Uterus (tissue), 2 donors: ENCODE measurements at regions not wholly inside any gene's neighbourhood (a gene's known extent, or its start where the extent isn't known, plus 50 kb on each side); places are given as distances from the start of the nearest gene placed in this dataset.

Source experiments
- POLR2A ChIP-seq, 2 donors: fragments of 450-650 bp; IDR thresholded peaks; one replicate each; pipeline ENCODE4 v1.6.1; 2016; ENCODE audit warnings: antibody characterized with exemption in 2 of 2, mild to moderate bottlenecking in 1 of 2, moderate library complexity in 1 of 2
- TF ChIP-seq, protein P1 (sequence below), 4 experiments: fragments of 200-600 bp in 2 of 4; fragments of 450-650 bp in 2 of 4; sonication (generic) in 2 of 4; IDR thresholded peaks; one replicate each; pipeline ENCODE4 v1.5.1; 2016 to 2019; ENCODE audit warnings: antibody characterized with exemption in 4 of 4, mild to moderate bottlenecking in 2 of 4, moderate library complexity in 1 of 4

DNA sequence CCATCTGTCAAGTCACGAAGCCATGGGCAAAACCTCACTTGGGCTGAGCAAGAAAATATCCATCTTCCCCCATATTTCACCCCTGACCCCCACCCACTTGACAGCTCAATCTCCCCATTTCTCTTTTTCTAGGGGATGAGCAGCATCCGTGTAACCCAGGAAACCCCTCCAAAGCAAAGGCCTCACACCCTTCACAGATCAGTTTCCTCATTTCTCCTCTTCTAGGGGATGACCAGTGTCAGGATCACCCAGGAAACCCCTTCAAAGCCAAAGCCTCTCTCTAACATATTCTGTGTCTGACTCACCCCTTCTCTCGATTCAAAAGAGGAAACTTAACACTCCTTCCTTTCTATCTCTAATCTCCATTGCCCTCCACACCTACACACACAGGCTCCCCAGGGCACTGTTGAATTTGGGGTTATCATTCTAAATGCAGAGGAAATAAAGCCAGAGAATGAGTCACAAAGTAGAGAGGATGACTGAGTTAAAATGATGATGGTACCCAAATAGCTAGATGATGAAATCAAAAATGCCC, 439.7 kb downstream of the BUD13 start:
- TF ChIP-seq, protein P1, sequence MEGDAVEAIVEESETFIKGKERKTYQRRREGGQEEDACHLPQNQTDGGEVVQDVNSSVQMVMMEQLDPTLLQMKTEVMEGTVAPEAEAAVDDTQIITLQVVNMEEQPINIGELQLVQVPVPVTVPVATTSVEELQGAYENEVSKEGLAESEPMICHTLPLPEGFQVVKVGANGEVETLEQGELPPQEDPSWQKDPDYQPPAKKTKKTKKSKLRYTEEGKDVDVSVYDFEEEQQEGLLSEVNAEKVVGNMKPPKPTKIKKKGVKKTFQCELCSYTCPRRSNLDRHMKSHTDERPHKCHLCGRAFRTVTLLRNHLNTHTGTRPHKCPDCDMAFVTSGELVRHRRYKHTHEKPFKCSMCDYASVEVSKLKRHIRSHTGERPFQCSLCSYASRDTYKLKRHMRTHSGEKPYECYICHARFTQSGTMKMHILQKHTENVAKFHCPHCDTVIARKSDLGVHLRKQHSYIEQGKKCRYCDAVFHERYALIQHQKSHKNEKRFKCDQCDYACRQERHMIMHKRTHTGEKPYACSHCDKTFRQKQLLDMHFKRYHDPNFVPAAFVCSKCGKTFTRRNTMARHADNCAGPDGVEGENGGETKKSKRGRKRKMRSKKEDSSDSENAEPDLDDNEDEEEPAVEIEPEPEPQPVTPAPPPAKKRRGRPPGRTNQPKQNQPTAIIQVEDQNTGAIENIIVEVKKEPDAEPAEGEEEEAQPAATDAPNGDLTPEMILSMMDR (IDR thresholded peaks at IDR 0.05) = no peak
- no peak for TF ChIP-seq POLR2A (IDR thresholded peaks at IDR 0.05)
